GM10266 (cell line): ENCODE measurements at regions not wholly inside any gene's neighbourhood (a gene's known extent, or its start where the extent isn't known, plus 50 kb on each side); places are given as distances from the start of the nearest gene placed in this dataset.

Experiments used
- DNase-seq: peaks from one replicate; pipeline ENCODE4 v3.0.0; 2012; ENCODE audit errors: extremely low spot score
- CTCF ChIP-seq: IDR thresholded peaks from 2 replicates; pipeline ENCODE4 v1.5.1; 2012; ENCODE audit warnings: mild to moderate bottlenecking, low read depth; ENCODE audit not compliant: control insufficient read depth, insufficient read depth; ENCODE audit errors: missing control alignments

- TF ChIP-seq CTCF, result no peak
- no peak for DNase-seq
Observed at GRCh38 chr5:73274121-73274520, 101.1 kb downstream of the TMEM174 start.

GRCh38 chr5:73273379-73274050 is 100.5 kb downstream of the TMEM174 start:
- no peak for TF ChIP-seq CTCF
- DNase-seq, result no peak

- DNase-seq, result no peak
- TF ChIP-seq CTCF, result no peak
Observed at GRCh38 chr5:73272351-73272750, 99.4 kb downstream of the TMEM174 start.

GRCh38 chr5:73268826-73269225 is 95.8 kb downstream of the TMEM174 start:
- TF ChIP-seq CTCF, result no peak
- DNase-seq, result no peak

GRCh38 chr5:73267766-73268435 is 94.9 kb downstream of the TMEM174 start:
- DNase-seq, result no peak
- TF ChIP-seq CTCF, result no peak

GRCh38 chr5:73266925-73267765 is 94.2 kb downstream of the TMEM174 start:
- no peak for DNase-seq

More at GRCh38 chr5:73266925-73267765, 94.2 kb downstream of the TMEM174 start:
- no peak for TF ChIP-seq CTCF
